HEK293T (cell line): ENCODE measurements at regions not wholly inside any gene's neighbourhood (a gene's known extent, or its start where the extent isn't known, plus 50 kb on each side); places are given as distances from the start of the nearest gene placed in this dataset.

ENCODE experiments used
- CTCF ChIA-PET: fragments of 350-600 bp; formaldehyde crosslinking; extraction: SDS; loops from one replicate; lab custom pipeline; 2021; ENCODE audit warnings: antibody characterized with exemption, inconsistent platforms; lab: Yijun Ruan, JAX
- POLR2A ChIA-PET: fragments of 350-600 bp; formaldehyde crosslinking; extraction: SDS; loops from one replicate; lab custom pipeline; 2020; ENCODE audit warnings: antibody characterized with exemption, inconsistent platforms; lab: Yijun Ruan, JAX
- DNase-seq: peaks from one replicate; pipeline ENCODE4 v3.0.0; 2012; ENCODE audit warnings: mixed read lengths; ENCODE audit errors: extremely low spot score
- ARNT ChIP-seq: fragments of 450-650 bp; IDR thresholded peaks from 2 replicates; pipeline ENCODE4 v1.6.1; 2017; ENCODE audit warnings: mild to moderate bottlenecking
- BHLHE40 ChIP-seq: fragments of 450-650 bp; IDR thresholded peaks from 2 replicates; pipeline ENCODE4 v1.6.1; 2016; ENCODE audit warnings: mild to moderate bottlenecking, moderate library complexity, borderline replicate concordance
- CTBP1 ChIP-seq: fragments of 450-650 bp; IDR thresholded peaks from 2 replicates; pipeline ENCODE4 v1.6.1; 2016; ENCODE audit warnings: borderline replicate concordance
- ELF4 ChIP-seq: fragments of 450-650 bp; IDR thresholded peaks from 2 replicates; pipeline ENCODE4 v1.6.1; 2017; ENCODE audit warnings: antibody characterized with exemption
- FOXA1 ChIP-seq: fragments of 450-650 bp; IDR thresholded peaks from 2 replicates; pipeline ENCODE4 v1.6.1; 2016; ENCODE audit warnings: mild to moderate bottlenecking
- FOXK2 ChIP-seq: fragments of 450-650 bp; IDR thresholded peaks from 2 replicates; pipeline ENCODE4 v1.6.1; 2016; ENCODE audit warnings: mild to moderate bottlenecking
- FOXM1 ChIP-seq: fragments of 450-650 bp; IDR thresholded peaks from 2 replicates; pipeline ENCODE4 v1.6.1; 2017; ENCODE audit warnings: mild to moderate bottlenecking, borderline replicate concordance
- HDGF ChIP-seq: fragments of 450-650 bp; IDR thresholded peaks from 2 replicates; pipeline ENCODE4 v1.6.1; 2017; ENCODE audit warnings: antibody characterized with exemption, borderline replicate concordance
- L3MBTL2 ChIP-seq: fragments of 450-650 bp; conservative IDR thresholded peaks from 2 replicates; pipeline ENCODE4 v1.6.1; 2016; ENCODE audit warnings: mild to moderate bottlenecking
- LEF1 ChIP-seq: fragments of 450-650 bp; IDR thresholded peaks from 2 replicates; pipeline ENCODE4 v1.6.1; 2017; ENCODE audit warnings: mild to moderate bottlenecking, borderline replicate concordance
- NFRKB ChIP-seq: fragments of 450-650 bp; IDR thresholded peaks from 2 replicates; pipeline ENCODE4 v1.6.1; 2016; ENCODE audit warnings: mild to moderate bottlenecking, moderate library complexity
- SP1 ChIP-seq: fragments of 450-650 bp; IDR thresholded peaks from 2 replicates; pipeline ENCODE4 v1.6.1; 2017
- SUZ12 ChIP-seq: fragments of 450-650 bp; IDR thresholded peaks from 2 replicates; pipeline ENCODE4 v1.6.1; 2016; ENCODE audit warnings: mild to moderate bottlenecking
- TARDBP ChIP-seq: fragments of 450-650 bp; IDR thresholded peaks from 2 replicates; pipeline ENCODE4 v1.6.1; 2016
- ZNF384 ChIP-seq: fragments of 450-650 bp; IDR thresholded peaks from 2 replicates; pipeline ENCODE4 v1.6.1; 2016
- TF ChIP-seq, protein P1 (sequence below): fragments of 450-650 bp; IDR thresholded peaks from 2 replicates; pipeline ENCODE4 v1.6.1; 2016

GRCh38 chr1:212205006-212205405, 80.2 kb upstream of the PPP2R5A start:
- POLR2A ChIA-PET, result no interaction called here
- CTCF ChIA-PET, result no interaction called here

GRCh38 chr1:212205843-212206242, 79.4 kb upstream of the PPP2R5A start:
- ChIA-PET CTCF (no interaction called here), POLR2A (no interaction called here)
- DNase-seq, result no peak
- no peak for TF ChIP-seq NFRKB
- TF ChIP-seq ELF4, result no peak
- no peak for TF ChIP-seq L3MBTL2
- no peak for TF ChIP-seq ZNF384
- TF ChIP-seq, protein P1, sequence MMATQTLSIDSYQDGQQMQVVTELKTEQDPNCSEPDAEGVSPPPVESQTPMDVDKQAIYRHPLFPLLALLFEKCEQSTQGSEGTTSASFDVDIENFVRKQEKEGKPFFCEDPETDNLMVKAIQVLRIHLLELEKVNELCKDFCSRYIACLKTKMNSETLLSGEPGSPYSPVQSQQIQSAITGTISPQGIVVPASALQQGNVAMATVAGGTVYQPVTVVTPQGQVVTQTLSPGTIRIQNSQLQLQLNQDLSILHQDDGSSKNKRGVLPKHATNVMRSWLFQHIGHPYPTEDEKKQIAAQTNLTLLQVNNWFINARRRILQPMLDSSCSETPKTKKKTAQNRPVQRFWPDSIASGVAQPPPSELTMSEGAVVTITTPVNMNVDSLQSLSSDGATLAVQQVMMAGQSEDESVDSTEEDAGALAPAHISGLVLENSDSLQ, result no peak
- no peak for TF ChIP-seq FOXM1
- no peak for TF ChIP-seq FOXA1
- no peak for TF ChIP-seq ARNT
- no peak for TF ChIP-seq CTBP1
- no peak for TF ChIP-seq TARDBP
- no peak for TF ChIP-seq SP1
- no peak for TF ChIP-seq LEF1
- TF ChIP-seq HDGF, result no peak
- no peak for TF ChIP-seq SUZ12
- TF ChIP-seq BHLHE40, result no peak
- TF ChIP-seq FOXK2, result no peak

More at GRCh38 chr1:212205006-212205405, 80.2 kb upstream of the PPP2R5A start:
- TF ChIP-seq FOXK2 (no peak), HDGF (no peak), SUZ12 (no peak), FOXM1 (no peak), NFRKB (no peak), ARNT (no peak), LEF1 (no peak), SP1 (no peak), ZNF384 (no peak), CTBP1 (no peak), L3MBTL2 (no peak), FOXA1 (no peak), ELF4 (no peak), TARDBP (no peak), BHLHE40 (no peak)
- TF ChIP-seq, protein P1, result no peak
- no peak for DNase-seq

GRCh38 chr1:212207118-212207517, 78.1 kb upstream of the PPP2R5A start:
- no peak for DNase-seq
- TF ChIP-seq NFRKB (no peak), FOXA1 (no peak), ZNF384 (no peak), FOXK2 (no peak), L3MBTL2 (no peak), LEF1 (no peak), TARDBP (no peak), SP1 (no peak), ELF4 (no peak), HDGF (no peak), SUZ12 (no peak), ARNT (no peak), BHLHE40 (no peak), CTBP1 (no peak), FOXM1 (no peak)
- TF ChIP-seq, protein P1, result no peak
- POLR2A ChIA-PET, result no interaction called here
- CTCF ChIA-PET, result no interaction called here

- no peak for DNase-seq
- no peak for TF ChIP-seq BHLHE40
- no peak for TF ChIP-seq TARDBP
- no peak for TF ChIP-seq FOXK2
- no peak for TF ChIP-seq ARNT
- no peak for TF ChIP-seq LEF1
- TF ChIP-seq ZNF384, result no peak
- TF ChIP-seq FOXA1, result no peak
- TF ChIP-seq HDGF, result no peak
- no peak for TF ChIP-seq SP1
- TF ChIP-seq, protein P1, result no peak
- TF ChIP-seq ELF4, result no peak
- TF ChIP-seq CTBP1, result no peak
- TF ChIP-seq NFRKB, result no peak
- no peak for TF ChIP-seq SUZ12
- POLR2A ChIA-PET, result no interaction called here
- CTCF ChIA-PET, result no interaction called here
Observed at GRCh38 chr1:212207822-212208520, 77.2 kb upstream of the PPP2R5A start.

DNA sequence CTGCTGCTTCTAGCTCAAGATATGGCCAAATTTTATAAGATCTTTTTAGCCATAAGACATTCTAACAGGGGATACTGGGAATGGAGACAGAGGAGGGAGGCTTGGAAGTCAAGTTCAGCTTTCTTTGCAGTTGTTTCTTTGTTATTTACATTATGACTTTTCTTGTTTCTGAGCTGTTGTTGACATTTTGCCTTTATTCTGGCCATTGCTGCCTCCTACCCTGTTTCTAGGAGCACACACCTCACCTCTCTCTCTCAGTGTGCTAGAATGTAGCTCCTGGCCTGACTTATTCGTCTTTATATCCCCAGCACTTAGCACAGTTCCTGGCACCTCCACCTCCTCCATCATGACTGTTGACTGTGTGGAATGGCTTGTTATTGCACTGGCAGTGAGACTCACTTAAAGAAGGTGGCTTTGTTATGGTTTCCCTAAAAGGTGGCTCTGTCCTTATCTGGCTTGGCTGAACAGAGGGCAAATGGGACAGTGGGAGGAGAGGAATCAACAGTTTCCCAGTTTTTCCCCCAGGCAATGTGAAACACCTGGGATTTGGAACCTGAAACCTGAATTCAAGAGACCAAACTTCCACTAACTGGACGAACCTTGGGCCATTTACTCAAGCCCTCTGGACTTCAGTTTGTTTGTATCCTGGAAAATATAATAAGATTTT, 76.1 kb upstream of the PPP2R5A start:
- CTCF ChIA-PET, result no interaction called here
- no peak for TF ChIP-seq LEF1
- no peak for DNase-seq
- POLR2A ChIA-PET, result no interaction called here

DNA sequence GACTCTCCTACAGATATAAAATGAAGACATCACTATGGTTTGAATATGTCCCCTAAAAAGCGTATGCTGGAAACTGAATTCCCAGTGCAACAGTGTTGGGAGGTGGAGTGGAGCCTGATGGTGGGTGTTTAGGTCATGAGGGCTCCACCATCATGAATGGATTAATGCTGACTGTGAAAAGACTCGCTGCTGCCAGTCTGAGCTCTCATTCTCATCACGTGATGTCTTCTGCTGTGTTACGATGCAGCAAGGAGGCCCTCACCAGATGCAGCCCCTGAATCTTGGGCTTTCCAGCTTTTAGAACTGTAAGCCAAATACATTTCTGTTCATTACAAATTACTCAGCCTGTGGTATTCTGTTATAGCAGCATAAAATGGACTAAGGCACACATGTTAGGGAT, 73.8 kb upstream of the PPP2R5A start:
- no peak for DNase-seq
- TF ChIP-seq ARNT (no peak), SUZ12 (no peak), HDGF (no peak)
- TF ChIP-seq, protein P1, result no peak
- POLR2A ChIA-PET, result no interaction called here
- CTCF ChIA-PET, result no interaction called here
